ENCODE measurements at regions not wholly inside any gene's neighbourhood (a gene's known extent, or its start where the extent isn't known, plus 50 kb on each side); places are given as distances from the start of the nearest gene placed in this dataset.
"Not testable (repeated sequence)": the region's sequence is repeated elsewhere in the genome, so short reads cannot be mapped to it uniquely, and the experiment has no call there.

DNA sequence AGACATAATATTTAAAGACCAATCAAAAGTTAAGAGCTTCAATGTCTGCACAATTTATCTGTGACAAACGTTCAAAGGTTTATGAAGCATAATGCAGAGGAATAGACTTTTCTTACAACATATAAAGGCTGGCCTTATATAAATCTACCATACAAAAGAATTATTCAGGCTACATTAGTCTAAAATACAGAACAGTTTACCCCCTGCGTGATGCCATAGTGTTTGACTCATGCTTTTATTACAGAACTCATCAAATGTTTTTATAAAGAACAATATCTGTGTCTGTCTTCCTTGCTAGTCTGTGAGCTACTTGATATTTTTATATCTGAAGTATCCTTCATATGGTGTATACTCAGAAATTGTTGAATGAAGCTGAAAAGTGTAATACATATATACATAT, 1084.5 kb upstream of the FLRT2 start:
- no peak for DNase-seq (ENCODE audit: low read depth)

DNA sequence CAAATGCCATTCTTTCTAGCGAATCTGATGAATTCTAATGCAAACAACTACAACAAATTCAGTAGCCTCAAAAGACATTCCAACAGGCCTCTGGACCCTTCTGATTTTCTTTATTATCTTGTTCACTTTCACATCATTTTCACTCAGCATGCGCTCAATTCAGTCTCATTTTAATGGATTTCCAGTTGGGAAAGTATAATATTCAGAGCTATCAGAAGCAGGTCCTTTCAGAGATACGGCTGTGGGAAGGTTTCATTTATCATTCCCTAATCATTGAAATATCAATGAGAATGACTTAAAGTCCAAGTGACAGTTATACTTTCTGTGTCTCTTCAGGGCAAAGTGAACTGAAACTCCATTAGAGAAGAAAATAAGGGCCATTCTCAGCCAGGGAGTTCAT, 1083.7 kb upstream of the FLRT2 start:
- no peak for DNase-seq (ENCODE audit: low read depth)

GRCh38 chr14:84453307-84453950, 1076.5 kb upstream of the FLRT2 start:
- no peak for DNase-seq (ENCODE audit: low read depth)

DNA sequence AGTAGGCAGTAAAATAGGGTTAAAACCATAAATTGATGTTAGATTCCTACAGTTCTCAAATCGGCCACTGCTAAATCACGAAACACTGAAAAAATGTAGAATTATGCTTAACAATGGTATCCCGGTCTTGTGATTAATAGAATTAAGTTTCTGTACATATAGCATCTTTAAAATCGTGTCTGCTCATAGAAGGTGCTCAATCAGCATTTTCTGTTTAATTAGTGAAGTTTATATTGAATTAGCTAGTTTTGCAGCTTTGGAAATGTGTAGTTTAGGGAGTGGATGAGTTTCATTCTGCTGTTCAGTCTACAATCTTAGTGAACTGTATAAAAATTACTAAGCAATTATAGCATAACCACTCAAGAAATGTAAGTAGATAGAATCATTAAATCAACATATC, 1075.8 kb upstream of the FLRT2 start:
- no peak for DNase-seq (ENCODE audit: low read depth)

GRCh38 chr14:84456946-84457345, 1073.0 kb upstream of the FLRT2 start:
- no peak for DNase-seq (ENCODE audit: low read depth)

- DNase-seq (ENCODE audit: low read depth) = no peak
Measured at GRCh38 chr14:84458881-84459280, 1071.1 kb upstream of the FLRT2 start.

- no peak for DNase-seq (ENCODE audit: low read depth)
Measured at GRCh38 chr14:84465880-84466279, 1064.1 kb upstream of the FLRT2 start.

DNA sequence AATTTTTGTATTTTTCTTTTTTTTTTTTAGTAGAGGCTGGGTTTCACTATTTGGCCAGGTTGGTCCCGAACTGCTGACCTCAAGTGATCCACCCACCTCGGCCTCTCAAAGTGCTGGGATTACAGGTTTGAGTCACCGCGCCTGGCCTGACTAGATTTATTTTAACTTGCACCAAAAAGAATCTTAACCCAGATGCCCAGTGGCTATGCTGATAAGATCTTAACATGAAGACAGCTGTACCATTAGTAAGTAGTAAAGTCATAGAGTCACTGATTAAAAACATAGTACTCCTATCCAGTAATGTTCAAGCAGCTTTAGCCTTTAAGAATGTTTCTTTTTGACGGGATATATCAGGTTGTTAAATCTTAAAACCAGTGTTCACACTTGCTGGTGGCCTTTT, 1061.8 kb upstream of the FLRT2 start:
- DNase-seq (ENCODE audit: low read depth) = no peak

DNA sequence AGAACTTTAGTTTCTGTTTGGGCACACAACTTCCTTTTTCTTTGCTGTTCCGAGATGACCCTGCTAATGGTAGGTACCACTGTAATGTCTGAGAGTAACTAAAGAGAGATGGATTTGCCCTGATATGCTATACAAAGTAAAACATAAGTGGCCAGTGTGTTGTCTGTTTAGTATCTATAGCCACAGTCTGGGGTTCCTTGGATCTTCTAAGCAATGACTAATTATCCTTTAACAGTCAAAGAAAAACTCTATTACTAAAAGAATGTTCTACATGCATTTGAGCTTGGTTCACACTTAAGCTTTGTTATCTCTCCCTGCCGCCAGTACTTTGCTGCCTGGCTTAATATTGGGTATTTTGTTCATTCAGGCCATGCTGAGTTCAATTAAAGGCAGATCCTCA, 1051.9 kb upstream of the FLRT2 start:
- DNase-seq (ENCODE audit: low read depth) = no peak

DNA sequence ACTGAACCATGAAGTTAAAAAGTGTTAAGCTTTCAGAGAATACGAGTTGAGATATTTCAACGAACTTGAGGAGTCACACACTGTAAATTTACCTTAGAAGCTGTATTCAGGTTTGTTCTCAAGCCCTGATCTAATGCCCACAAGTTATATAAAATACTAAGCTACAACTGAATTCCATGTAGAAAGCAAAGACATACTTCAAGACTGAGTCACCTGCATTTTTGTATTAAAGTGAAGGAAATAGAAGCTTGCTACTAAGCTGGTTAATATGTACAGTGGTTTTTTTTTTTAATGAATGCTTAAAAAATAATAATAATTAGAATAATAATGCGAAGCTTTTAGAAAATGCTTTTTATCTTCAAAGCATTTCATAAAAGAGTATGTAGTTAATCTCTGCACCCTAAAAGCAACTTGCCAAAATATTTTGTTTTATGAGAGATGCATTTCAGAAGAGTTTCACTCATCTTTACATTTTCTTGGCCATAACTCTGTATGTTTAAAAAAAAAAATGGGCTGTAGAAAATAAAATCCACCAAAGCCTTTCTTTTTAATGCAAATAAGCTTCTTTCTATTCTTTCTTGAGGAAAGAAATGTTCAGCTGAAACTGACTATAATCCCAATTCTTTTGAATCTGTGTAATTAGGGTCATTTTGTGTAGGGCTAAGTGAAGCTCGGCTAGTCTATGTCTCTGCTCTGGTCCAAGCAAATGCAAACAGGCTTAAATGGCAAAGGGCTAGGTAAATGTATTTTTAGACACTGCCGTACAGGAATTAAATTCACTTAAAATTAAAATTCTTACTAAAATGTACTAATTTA, 1047.5 kb upstream of the FLRT2 start:
- no peak for DNase-seq (ENCODE audit: low read depth)

- DNase-seq (ENCODE audit: low read depth) = no peak
Measured at GRCh38 chr14:84483072-84483420, 1046.9 kb upstream of the FLRT2 start.

- DNase-seq (ENCODE audit: low read depth) = not testable (repeated sequence)
Measured at GRCh38 chr14:84484243-84484642, 1045.7 kb upstream of the FLRT2 start.

- DNase-seq (ENCODE audit: low read depth) = no peak
Measured at GRCh38 chr14:84485036-84485435, 1044.9 kb upstream of the FLRT2 start.

DNA sequence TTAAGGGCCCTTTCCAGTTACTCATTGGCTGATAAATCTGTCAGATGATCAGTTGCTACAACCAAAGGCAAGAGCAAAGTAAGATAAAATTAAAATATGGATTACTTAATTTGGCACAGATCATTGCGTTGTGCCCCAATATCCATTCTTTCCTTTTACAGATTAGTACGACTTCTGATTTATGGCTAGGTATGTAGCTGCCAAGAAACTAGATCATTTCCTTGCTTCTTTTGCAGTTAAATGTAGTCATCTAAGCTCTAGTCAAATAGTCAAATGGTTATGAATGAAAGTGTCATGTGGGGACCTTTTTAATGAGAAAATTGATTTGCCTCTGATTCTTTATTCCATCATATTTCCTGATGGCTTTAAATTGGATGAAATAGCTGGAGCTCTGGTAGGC, 1039.9 kb upstream of the FLRT2 start:
- no peak for DNase-seq (ENCODE audit: low read depth)

DNA sequence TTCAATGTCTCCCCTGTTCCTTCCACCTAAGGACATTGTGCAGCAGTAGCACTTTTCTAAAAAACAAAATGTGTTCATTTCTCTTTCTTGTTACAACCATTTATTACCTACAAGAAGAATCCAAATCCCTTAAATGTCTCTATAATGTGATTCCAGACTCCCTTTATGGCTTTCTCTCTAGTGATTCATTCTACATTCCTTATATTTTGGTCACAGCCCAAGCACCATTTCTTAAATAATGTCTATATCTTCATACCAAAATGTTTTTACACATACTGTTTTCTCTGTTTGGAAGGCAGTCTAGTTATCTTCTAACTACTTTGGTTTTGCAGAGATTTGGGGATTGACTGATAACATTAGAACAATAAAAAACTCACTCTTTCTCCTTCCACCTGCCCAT, 1037.3 kb upstream of the FLRT2 start:
- no peak for DNase-seq (ENCODE audit: low read depth)

- no peak for DNase-seq (ENCODE audit: low read depth)
Measured at GRCh38 chr14:84493779-84494178, 1036.2 kb upstream of the FLRT2 start.

GRCh38 chr14:84496677-84497076, 1033.3 kb upstream of the FLRT2 start:
- no peak for DNase-seq (ENCODE audit: low read depth)

GRCh38 chr14:84512823-84513222, 1017.1 kb upstream of the FLRT2 start:
- not testable (repeated sequence) for DNase-seq (ENCODE audit: low read depth)

DNA sequence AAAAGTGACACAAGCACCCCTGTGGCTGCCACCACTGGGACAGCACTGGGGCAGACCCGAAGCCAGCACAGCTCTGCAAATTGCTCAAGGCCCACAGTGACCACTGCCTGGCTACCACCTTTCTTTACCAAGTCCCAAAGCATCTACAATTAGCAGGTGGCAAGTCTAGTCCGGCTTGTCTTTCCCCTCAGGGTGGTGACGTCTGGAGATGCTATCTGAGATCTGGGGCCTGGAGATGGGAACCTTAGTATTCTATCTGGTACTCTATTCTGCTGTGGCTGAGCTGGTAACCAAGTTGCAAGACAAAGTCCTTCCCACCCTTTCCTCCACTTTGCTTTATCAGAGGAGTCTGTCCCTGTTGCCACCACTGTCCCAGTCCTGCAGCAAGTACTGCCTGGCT, 1010.1 kb upstream of the FLRT2 start:
- DNase-seq (ENCODE audit: low read depth) = no peak

GRCh38 chr14:84520711-84521338, 1009.1 kb upstream of the FLRT2 start:
- DNase-seq (ENCODE audit: low read depth) = no peak

DNA sequence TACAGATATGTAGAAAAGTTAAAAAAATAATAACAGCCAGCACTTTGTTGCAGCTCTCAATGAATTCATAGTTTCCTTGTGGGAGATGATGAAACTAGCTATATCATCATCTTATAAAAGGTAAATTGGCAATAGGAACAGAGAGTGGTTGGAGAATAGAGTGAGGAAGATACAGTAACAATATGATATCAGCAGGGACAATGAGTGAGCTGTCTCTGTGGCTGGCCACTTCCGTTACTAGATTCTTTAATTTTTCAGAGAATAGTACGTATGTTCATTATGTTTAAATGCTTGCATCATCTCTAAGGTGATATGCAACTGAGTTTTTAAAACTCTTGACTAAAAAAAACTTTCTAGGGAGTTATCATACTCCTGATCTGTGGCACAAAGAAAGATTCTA, 1006.2 kb upstream of the FLRT2 start:
- DNase-seq (ENCODE audit: low read depth) = no peak

GRCh38 chr14:84527706-84528105, 1002.2 kb upstream of the FLRT2 start:
- DNase-seq (ENCODE audit: low read depth) = no peak

GRCh38 chr14:84532016-84532415, 997.9 kb upstream of the FLRT2 start:
- DNase-seq (ENCODE audit: low read depth) = no peak
